ENCODE measurements at regions not wholly inside any gene's neighbourhood (a gene's known extent, or its start where the extent isn't known, plus 50 kb on each side); places are given as distances from the start of the nearest gene placed in this dataset.

GRCh38 chr13:70732611-70733010 is 624.4 kb upstream of the KLHL1 start:
- no CpG with 5 or more reads among the region's 2 CpGs for WGBS (ENCODE audit: extremely low coverage, insufficient read length, low lambda C conversion rate)
- no peak overlapping the region for H2AFZ ChIP-seq (ENCODE audit: low read length)
- H3K27ac Mint-ChIP-seq, result no peak overlapping the region; a peak in 1 of 7 replicates
- no peak overlapping the region for H3T11ph ChIP-seq (ENCODE audit: low read length)
- no peak for DNase-seq
- no peaks in the 10 kb centered on the region for H3K36me3 Mint-ChIP-seq (ENCODE audit: insufficient read depth in 1 of 3, low read depth in 3 of 3)
- H3K9me3 Mint-ChIP-seq, result no peaks in the 10 kb centered on the region
- peaks cover 10% of the 10 kb centered on the region in 2 experiments; a peak in 3 of 4 replicates for H3K4me1 Mint-ChIP-seq
- no peaks in the 10 kb centered on the region for H3K9me3 ChIP-seq (ENCODE audit: control insufficient read depth, low read depth, low read length)
- H3K23ac ChIP-seq (ENCODE audit: insufficient read length, low read depth, low read length), result no peak overlapping the region
- H3K27ac ChIP-seq (ENCODE audit: insufficient read length, low read depth, low read length), result no peak overlapping the region
- H3K9ac ChIP-seq (ENCODE audit: extremely low read depth, insufficient read length, low read length), result no peak overlapping the region
- no peak overlapping the region for H2AK5ac ChIP-seq (ENCODE audit: insufficient read length, low read length)
- no peak overlapping the region for H2BK15ac ChIP-seq (ENCODE audit: low read depth, low read length)
- H3K14ac ChIP-seq (ENCODE audit: insufficient read depth, low read length), result no peak overlapping the region
- no peaks in the 10 kb centered on the region for H3K79me2 ChIP-seq (ENCODE audit: insufficient read depth, low read length)
- no peak overlapping the region for H2BK5ac ChIP-seq (ENCODE audit: insufficient read length, low read length)
- H3K27me3 Mint-ChIP-seq (ENCODE audit: low read depth), result no peaks in the 10 kb centered on the region; the same call in 1 of the 2 replicates
- TF ChIP-seq, protein P1, sequence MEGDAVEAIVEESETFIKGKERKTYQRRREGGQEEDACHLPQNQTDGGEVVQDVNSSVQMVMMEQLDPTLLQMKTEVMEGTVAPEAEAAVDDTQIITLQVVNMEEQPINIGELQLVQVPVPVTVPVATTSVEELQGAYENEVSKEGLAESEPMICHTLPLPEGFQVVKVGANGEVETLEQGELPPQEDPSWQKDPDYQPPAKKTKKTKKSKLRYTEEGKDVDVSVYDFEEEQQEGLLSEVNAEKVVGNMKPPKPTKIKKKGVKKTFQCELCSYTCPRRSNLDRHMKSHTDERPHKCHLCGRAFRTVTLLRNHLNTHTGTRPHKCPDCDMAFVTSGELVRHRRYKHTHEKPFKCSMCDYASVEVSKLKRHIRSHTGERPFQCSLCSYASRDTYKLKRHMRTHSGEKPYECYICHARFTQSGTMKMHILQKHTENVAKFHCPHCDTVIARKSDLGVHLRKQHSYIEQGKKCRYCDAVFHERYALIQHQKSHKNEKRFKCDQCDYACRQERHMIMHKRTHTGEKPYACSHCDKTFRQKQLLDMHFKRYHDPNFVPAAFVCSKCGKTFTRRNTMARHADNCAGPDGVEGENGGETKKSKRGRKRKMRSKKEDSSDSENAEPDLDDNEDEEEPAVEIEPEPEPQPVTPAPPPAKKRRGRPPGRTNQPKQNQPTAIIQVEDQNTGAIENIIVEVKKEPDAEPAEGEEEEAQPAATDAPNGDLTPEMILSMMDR (conservative IDR thresholded peaks at IDR 0.05), result no peak
- no peak overlapping the region for H2BK20ac ChIP-seq (ENCODE audit: low read depth, low read length, poor library complexity, severe bottlenecking)
- no peak overlapping the region for H3K4me3 Mint-ChIP-seq
- no peaks in the 10 kb centered on the region for H4K20me1 ChIP-seq (ENCODE audit: control insufficient read depth, insufficient read depth, insufficient read length)
- no peak overlapping the region for H2BK120ac ChIP-seq (ENCODE audit: low read depth, low read length, poor library complexity, severe bottlenecking)
- no peak overlapping the region for H3K18ac ChIP-seq (ENCODE audit: insufficient read length, low read depth, low read length)
- no peak overlapping the region for H4K5ac ChIP-seq (ENCODE audit: insufficient read length, low read depth, low read length)
- H3K56ac ChIP-seq (ENCODE audit: insufficient read length, low read depth, low read length), result no peak overlapping the region
- no peak overlapping the region for H2BK12ac ChIP-seq (ENCODE audit: insufficient read length, low read depth, low read length)
- no peaks in the 10 kb centered on the region for H3K79me1 ChIP-seq (ENCODE audit: insufficient read depth, low read depth, low read length, poor library complexity, severe bottlenecking)
- H3K27me3 ChIP-seq (ENCODE audit: insufficient read depth, low read length), result no peaks in the 10 kb centered on the region
- H3K23me2 ChIP-seq (ENCODE audit: insufficient read length, low read depth, low read length, poor library complexity, severe bottlenecking), result no peaks in the 10 kb centered on the region
- H4K91ac ChIP-seq (ENCODE audit: insufficient read length, low read depth, low read length), result no peak overlapping the region
- H4K8ac ChIP-seq (replicated peaks; ENCODE audit: insufficient read length, low read depth, low read length), result no peak overlapping the region
- no peak overlapping the region for H3K4me2 ChIP-seq (ENCODE audit: insufficient read depth, insufficient read length, low read length)
- no peak overlapping the region for H3K4ac ChIP-seq (ENCODE audit: low read depth, low read length)
- no peaks in the 10 kb centered on the region for H3K4me1 ChIP-seq (ENCODE audit: insufficient read depth, low read length)
